Breast epithelium (tissue), 3 donors: ENCODE measurements at regions not wholly inside any gene's neighbourhood (a gene's known extent, or its start where the extent isn't known, plus 50 kb on each side); places are given as distances from the start of the nearest gene placed in this dataset.

ENCODE experiments used
- POLR2A ChIP-seq: fragments of 450-650 bp; IDR thresholded peaks from one replicate; pipeline ENCODE4 v1.6.1; 2016; ENCODE audit warnings: antibody characterized with exemption, mild to moderate bottlenecking, moderate library complexity
- POLR2AphosphoS5 ChIP-seq, 3 donors: sonication (generic); formaldehyde crosslinking; IDR thresholded peaks; one replicate each; pipeline ENCODE4 v1.6.1; 2017; ENCODE audit warnings: antibody characterized with exemption in 3 of 3
- TF ChIP-seq, protein P1 (sequence below), 3 donors: fragments of 450-650 bp; IDR thresholded peaks; one replicate each; pipeline ENCODE4 v1.5.1; 2016 to 2017; ENCODE audit warnings: antibody characterized with exemption in 3 of 3, mild to moderate bottlenecking in 3 of 3, moderate library complexity in 3 of 3

GRCh38 chr4:19021617-19022016 is 1000.1 kb upstream of the LCORL start:
- TF ChIP-seq, protein P1, sequence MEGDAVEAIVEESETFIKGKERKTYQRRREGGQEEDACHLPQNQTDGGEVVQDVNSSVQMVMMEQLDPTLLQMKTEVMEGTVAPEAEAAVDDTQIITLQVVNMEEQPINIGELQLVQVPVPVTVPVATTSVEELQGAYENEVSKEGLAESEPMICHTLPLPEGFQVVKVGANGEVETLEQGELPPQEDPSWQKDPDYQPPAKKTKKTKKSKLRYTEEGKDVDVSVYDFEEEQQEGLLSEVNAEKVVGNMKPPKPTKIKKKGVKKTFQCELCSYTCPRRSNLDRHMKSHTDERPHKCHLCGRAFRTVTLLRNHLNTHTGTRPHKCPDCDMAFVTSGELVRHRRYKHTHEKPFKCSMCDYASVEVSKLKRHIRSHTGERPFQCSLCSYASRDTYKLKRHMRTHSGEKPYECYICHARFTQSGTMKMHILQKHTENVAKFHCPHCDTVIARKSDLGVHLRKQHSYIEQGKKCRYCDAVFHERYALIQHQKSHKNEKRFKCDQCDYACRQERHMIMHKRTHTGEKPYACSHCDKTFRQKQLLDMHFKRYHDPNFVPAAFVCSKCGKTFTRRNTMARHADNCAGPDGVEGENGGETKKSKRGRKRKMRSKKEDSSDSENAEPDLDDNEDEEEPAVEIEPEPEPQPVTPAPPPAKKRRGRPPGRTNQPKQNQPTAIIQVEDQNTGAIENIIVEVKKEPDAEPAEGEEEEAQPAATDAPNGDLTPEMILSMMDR (IDR thresholded peaks at IDR 0.05): no peak
- TF ChIP-seq POLR2AphosphoS5 (IDR thresholded peaks at IDR 0.05) (no peak), POLR2A (no peak)
